Neural crest cell (in vitro differentiated cells): ENCODE measurements at regions not wholly inside any gene's neighbourhood (a gene's known extent, or its start where the extent isn't known, plus 50 kb on each side); places are given as distances from the start of the nearest gene placed in this dataset.
A peak's percentile ranks its signal among the peaks of the same experiment; 100 is the strongest.

Experiments used
- DNase-seq: peaks from one replicate; pipeline ENCODE4 v3.0.0; 2021; ENCODE audit warnings: low read depth, mixed read lengths, low spot score
- H3K27ac Mint-ChIP-seq: one replicate; pipeline ENCODE4 v1.8.0; 2021; ENCODE audit warnings: mild to moderate bottlenecking, mixed read lengths; ENCODE audit not compliant: unreplicated experiment
- H3K27me3 Mint-ChIP-seq: 2 replicates; pipeline ENCODE4 v1.8.0; 2021; ENCODE audit warnings: low read depth, mild to moderate bottlenecking, mixed read lengths
- H3K36me3 Mint-ChIP-seq: 2 replicates; pipeline ENCODE4 v1.8.0; 2021; ENCODE audit warnings: low read depth, mild to moderate bottlenecking, mixed read lengths
- H3K4me1 Mint-ChIP-seq: 2 replicates; pipeline ENCODE4 v1.8.0; 2021; ENCODE audit warnings: mixed read lengths
- H3K4me3 Mint-ChIP-seq: one replicate; pipeline ENCODE4 v1.8.0; 2021; ENCODE audit warnings: mild to moderate bottlenecking, mixed read lengths
- H3K9me3 Mint-ChIP-seq: 2 replicates; pipeline ENCODE4 v1.8.0; 2021; ENCODE audit warnings: mixed read lengths
- TF ChIP-seq, protein P1 (sequence below): fragments of 200-600 bp; sonication (generic); conservative IDR thresholded peaks from 2 replicates; pipeline ENCODE4 v1.5.0; 2021; ENCODE audit warnings: antibody characterized with exemption, mild to moderate bottlenecking

DNA sequence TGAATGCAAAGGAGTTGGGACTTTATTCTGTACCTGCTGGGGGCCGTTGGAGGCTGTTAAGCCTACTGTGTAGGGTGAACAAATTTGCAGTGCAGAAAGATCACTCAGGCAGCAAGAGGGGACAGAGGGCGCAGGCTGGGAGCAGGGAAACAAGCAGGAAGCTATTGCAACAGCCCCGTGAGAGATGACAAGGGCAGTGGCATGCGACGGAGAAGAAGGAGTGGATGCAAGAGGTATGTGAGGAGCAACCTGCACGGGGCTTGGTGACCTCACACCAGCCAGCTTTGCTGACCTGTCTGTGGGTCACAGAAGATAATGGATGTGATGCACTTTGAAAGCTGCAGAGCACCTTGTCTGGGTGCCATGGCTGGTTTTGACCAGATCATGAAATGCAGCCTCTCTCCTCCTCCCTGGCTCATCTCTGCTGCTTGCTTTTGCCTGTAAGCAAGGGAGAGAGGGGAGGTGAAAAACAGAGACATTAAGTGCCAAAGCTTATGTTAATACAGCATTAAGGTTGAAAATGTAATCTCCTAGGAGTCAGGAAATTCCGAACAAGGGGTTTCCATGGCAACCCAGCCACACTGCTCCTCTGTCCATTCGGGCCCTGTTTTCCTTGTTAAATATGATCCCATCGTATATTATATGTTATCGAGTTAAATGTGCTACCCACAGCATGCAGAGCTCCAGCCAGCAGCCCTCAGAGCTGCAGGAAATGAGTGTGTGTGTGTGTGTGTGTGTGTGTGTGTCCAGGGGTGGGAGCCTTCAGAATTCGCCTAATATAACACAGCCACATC is 314.3 kb upstream of the ZMIZ1 start:
- H3K36me3 Mint-ChIP-seq = no peaks in the 10 kb centered on the region
- H3K27me3 Mint-ChIP-seq = no peaks in the 10 kb centered on the region
- H3K27ac Mint-ChIP-seq = no peak overlapping the region
- no peak overlapping the region for H3K4me3 Mint-ChIP-seq
- no peaks in the 10 kb centered on the region for H3K9me3 Mint-ChIP-seq
- H3K4me1 Mint-ChIP-seq = peaks cover 52% of the 10 kb centered on the region
- TF ChIP-seq, protein P1, sequence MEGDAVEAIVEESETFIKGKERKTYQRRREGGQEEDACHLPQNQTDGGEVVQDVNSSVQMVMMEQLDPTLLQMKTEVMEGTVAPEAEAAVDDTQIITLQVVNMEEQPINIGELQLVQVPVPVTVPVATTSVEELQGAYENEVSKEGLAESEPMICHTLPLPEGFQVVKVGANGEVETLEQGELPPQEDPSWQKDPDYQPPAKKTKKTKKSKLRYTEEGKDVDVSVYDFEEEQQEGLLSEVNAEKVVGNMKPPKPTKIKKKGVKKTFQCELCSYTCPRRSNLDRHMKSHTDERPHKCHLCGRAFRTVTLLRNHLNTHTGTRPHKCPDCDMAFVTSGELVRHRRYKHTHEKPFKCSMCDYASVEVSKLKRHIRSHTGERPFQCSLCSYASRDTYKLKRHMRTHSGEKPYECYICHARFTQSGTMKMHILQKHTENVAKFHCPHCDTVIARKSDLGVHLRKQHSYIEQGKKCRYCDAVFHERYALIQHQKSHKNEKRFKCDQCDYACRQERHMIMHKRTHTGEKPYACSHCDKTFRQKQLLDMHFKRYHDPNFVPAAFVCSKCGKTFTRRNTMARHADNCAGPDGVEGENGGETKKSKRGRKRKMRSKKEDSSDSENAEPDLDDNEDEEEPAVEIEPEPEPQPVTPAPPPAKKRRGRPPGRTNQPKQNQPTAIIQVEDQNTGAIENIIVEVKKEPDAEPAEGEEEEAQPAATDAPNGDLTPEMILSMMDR = no peak
- DNase-seq = no peak

DNA sequence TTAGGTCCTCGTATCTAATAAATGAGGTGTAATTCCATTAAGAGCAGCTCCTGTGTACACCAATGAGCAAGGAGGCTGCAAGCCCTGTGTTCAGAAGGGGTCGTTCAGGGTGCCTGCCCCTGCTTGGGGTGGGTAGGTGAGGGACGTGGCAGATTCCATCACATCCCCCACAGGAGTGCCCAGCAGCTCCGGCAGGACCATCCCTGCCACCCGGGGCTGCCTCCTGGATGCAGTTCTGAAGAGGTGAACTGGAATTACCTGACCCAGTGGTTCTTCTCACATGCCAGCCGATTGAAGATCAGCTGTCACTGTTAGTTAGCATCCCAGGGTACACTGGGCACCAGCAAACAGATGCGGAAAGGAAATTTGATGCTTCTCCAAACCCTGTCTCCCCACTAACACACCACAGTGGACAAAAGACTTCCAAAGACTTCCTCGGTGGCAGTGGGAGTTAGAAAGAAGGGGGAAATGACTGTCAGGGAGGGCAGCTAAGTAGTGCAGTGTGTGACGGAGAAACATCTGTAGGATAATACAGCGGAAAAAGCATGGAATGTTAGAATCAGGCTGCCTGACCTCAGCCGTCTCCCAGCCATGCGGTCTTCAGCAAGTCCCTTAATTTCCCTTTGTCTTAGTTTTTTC is 313.6 kb upstream of the ZMIZ1 start:
- peak overlapping the region; percentile 66 for H3K4me3 Mint-ChIP-seq
- peak overlapping the region; percentile 73 for H3K27ac Mint-ChIP-seq
- no peaks in the 10 kb centered on the region for H3K27me3 Mint-ChIP-seq
- DNase-seq = no peak
- no peaks in the 10 kb centered on the region for H3K9me3 Mint-ChIP-seq
- peaks cover 58% of the 10 kb centered on the region for H3K4me1 Mint-ChIP-seq
- TF ChIP-seq, protein P1 = no peak
- no peaks in the 10 kb centered on the region for H3K36me3 Mint-ChIP-seq

- TF ChIP-seq, protein P1 = no peak
- Mint-ChIP-seq H3K9me3 (no peaks in the 10 kb centered on the region), H3K4me3 (no peak overlapping the region), H3K36me3 (no peaks in the 10 kb centered on the region), H3K27ac (peak overlapping the region; percentile 73), H3K27me3 (no peaks in the 10 kb centered on the region), H3K4me1 (peaks cover 61% of the 10 kb centered on the region)
- no peak for DNase-seq
Measured at GRCh38 chr10:78755877-78756455, 312.8 kb upstream of the ZMIZ1 start.

DNA sequence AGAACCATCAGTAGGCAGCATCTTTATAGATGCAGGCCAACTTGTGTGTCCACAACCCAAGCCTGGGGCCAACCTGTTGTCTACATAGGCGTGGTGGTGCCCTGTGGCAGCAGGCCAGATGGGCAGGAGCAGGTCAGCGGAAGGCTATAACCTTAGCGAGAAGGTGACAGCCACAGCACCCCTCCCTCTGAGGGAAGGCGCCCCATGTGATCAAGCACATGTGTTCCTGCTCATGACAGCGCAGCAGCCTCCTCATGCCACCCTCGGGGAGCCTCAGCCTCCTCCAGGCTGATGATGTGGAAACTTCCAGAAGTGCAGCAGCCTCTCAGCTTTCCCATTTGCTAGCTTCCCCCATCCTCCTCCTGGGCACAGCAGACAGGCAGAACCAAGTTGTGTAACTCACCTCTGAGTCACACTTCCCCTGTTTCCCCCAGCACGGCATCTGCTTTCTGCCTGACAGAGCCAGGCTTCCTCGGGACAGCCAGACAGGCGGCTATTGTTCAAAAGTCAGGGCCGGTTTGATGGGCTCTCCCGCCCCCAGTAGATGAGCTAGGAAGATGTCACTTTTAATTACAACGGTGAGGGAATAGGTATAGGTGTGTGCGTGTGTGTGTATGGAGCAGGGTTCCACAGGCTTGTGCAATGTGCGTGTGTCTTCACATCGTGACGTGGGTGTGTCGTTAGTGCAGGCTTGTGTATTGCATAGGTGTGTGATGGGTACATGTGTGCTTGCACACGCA is 312.0 kb upstream of the ZMIZ1 start:
- H3K27me3 Mint-ChIP-seq = no peaks in the 10 kb centered on the region
- H3K9me3 Mint-ChIP-seq = no peaks in the 10 kb centered on the region
- H3K27ac Mint-ChIP-seq = peak overlapping the region; percentile 45

More for the DNA sequence above, 312.0 kb upstream of the ZMIZ1 start:
- Mint-ChIP-seq H3K4me1 (peaks cover 61% of the 10 kb centered on the region), H3K4me3 (peak overlapping the region; percentile 14), H3K36me3 (no peaks in the 10 kb centered on the region)
- TF ChIP-seq, protein P1 = no peak
- no peak for DNase-seq
